Cerebellar nuclear complex (tissue), 1 donor: ENCODE measurements at regions not wholly inside any gene's neighbourhood (a gene's known extent, or its start where the extent isn't known, plus 50 kb on each side); places are given as distances from the start of the nearest gene placed in this dataset.
"Not testable (repeated sequence)": the region's sequence is repeated elsewhere in the genome, so short reads cannot be mapped to it uniquely, and the experiment has no call there.

Source experiments
- DNase-seq, 2 experiments: peaks; one replicate each; lab custom pipeline; 2025; lab: John Stamatoyannopoulos, UW

DNA sequence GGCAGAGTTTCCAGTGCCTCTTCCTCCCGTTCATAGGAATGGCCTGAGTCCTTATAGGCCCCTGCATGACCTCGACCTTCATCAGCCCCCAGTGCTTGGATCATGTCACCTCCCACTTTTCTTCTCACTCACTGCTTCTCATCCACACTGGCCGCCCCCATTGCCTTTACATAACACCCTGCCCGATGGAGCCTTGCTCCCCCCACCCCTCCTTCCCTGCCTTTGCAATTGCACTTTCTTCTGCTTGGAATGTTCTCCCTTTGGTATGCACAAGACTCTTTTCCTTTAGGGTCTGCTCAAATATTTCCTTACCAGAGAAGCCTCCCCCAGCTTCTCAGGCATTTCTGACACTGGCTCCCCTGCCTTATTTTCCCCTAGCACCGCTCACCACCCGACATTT lies 125.2 kb upstream of the KCNJ6 start:
- DNase-seq, result no peak

DNA sequence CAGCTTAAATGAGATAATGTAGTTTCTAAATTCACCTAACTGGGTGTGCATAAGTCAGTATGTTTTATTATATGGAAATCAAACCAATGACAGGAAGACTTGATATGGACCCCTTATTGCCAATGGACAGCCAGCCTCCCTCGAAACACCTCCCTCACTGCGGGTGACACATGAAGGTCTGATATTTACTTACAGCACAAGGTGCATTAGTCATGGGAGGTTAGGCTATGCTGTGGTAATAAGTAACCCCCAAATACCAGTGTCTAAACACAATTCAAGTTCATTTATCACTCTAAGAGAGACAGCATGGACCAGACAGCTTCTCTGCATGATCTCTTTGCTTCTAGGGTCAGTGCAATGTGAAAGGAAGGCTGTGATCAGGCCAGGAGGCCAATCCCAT lies 126.0 kb upstream of the KCNJ6 start:
- DNase-seq, result no peak

DNA sequence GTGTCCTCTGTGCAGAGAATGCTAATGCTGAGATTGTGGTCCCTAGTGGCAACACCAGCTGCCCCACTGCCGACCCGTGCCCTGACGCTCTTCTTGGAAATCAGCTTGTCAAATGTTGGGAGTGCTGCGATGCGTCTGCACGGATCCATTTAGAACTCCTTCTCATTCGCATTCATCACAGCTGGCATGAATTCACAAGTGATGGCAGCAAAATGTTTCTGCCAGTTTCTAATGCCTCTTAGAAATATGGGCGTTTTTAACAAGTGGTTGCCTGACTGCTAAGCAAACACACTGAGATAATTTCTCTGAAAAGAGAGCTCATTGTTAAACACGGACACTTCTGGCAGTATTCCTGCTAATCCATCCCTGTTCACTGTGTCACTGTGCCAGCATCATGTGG lies 131.9 kb upstream of the KCNJ6 start:
- no peak for DNase-seq

- DNase-seq, result no peak
These were observed 138.1 kb upstream of the KCNJ6 start for GRCh38 chr21:38054334-38054733.

DNA sequence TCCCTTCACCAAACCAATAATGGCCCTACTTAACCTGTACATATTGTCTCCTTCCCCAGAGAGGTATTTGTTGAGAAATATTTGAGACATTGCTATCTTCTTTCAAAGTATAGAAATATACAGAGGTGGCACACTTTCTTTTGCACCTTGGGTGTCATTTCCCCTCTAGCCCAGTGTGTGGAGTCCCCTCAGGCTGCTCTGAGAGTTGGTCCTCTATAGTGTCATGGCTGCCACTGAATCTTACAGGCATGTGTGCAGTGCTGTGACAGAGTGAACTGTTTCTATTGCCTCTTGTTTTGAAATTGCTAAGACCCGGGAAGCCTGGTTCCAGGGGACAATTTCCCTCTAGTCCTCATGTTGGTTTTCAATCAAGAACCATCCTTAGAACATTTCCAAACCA lies 140.2 kb upstream of the KCNJ6 start:
- no peak for DNase-seq

DNA sequence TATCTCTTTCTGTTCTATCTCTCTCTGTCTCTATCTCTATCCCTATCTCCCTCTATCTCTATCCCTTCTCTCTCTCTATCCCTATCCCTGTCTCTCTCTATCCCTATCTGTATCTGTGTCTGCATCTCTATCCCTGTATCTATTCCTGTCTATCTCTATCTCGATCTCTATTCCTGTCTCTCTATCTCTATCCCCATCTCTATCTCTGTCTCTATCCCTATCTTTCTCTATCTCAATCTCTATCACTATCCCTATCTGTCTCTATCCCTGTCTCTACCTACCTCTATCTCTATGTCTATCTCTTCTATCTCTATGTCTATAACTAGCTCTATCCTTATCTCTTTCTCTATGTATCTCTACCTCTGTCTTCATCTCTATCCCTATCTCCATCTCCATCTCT lies 141.4 kb upstream of the KCNJ6 start:
- DNase-seq, result no peak

- no peak for DNase-seq
These were observed 144.3 kb upstream of the KCNJ6 start for GRCh38 chr21:38060533-38060932.

GRCh38 chr21:38067086-38067739 lies 151.0 kb upstream of the KCNJ6 start:
- DNase-seq, result no peak

- DNase-seq, result no peak
These were observed 156.2 kb upstream of the KCNJ6 start for GRCh38 chr21:38072489-38072888.

DNA sequence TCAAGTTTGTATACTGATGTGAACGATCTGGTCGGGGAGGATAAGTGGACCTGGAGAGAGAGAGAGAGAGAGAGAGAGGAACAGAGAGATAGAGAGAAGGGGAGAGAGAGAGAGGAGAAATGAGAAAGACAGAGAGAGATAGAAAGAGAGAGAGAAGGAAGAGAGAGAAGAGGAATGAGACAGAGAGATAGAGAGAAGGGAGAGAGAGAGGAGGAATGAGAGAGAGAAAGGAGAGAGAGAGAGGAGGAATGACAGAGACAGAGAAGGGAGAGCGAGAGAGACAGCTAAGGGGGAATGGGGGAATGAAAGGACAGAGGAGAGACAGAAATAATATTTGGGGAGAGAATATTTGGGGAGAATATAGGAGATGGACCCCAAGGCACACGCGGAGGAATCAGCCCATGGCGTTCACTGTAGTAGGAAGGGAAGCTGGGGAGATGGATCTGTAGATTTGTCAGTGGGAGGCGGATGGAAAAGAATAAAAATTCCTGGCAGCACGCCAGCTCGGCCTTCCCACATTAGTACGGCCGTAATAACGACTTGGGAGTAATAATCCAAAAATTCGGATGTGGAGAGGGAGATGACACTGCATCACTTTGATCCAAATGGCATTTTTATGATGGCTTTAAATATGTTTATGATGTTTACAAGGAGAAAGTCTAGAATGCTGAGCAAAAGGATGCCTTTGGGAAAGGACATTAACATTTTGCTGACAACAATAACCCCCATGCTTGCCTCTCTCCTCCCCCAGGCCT lies 159.8 kb upstream of the KCNJ6 start:
- no peak for DNase-seq

DNA sequence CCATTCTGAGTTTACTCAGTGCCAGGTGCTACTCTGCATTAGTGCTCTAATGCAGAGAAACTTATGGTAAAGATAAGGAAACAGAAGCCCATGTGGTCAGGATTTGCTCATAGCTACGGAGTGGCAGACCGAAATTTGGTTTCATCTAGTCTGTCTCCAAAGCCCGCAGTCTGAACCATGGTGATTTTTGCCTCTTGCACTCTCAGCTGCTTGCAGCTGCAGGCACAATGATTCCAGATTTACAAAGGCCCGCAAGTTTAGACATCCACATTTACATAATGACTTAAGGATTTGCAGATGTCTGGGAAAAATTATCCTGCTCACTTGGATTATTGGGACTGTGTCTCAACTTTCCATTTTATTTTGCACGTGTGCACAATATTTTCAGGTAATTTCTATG lies 161.3 kb upstream of the KCNJ6 start:
- no peak for DNase-seq

GRCh38 chr21:38080888-38081287 lies 164.6 kb upstream of the KCNJ6 start:
- DNase-seq, result no peak

DNA sequence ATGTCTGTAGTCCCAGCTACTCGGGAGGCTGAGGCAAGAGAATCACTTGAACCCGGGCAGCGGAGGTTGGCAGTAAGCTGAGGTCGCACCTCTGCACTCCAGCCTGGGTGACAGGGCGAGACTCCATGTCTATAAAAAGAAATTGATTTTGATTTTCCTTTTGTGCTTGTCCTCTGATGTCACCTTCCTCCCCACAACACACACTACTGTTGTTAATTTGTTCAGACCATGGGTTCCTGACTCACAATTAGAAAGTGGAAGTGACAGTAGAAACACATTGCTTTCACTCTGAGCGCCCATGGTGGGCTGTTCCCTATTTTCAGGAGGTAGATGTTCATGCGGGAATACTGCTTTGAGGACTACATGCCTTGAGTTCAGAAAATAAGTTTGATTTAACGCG lies 165.5 kb upstream of the KCNJ6 start:
- no peak for DNase-seq

GRCh38 chr21:38082936-38083485 lies 166.8 kb upstream of the KCNJ6 start:
- no peak for DNase-seq

DNA sequence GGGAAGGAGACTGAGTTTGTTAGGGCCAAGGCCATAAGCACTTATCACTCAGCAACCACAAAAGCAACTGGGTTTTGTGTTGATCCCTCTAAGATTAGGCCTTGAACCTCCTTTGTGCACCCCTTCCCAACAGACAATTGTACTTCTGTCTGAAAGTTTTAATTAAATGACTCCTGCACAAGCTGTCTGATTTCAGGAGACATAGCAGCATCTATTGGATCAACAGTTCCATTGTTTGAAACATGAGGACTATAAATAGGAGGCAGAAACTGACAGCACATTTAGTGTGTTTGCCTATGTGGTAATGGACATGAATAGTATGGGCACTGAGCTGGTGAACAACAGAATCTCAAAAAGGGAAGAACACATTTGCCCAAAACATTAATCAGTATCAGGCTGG lies 167.3 kb upstream of the KCNJ6 start:
- DNase-seq, result no peak

DNA sequence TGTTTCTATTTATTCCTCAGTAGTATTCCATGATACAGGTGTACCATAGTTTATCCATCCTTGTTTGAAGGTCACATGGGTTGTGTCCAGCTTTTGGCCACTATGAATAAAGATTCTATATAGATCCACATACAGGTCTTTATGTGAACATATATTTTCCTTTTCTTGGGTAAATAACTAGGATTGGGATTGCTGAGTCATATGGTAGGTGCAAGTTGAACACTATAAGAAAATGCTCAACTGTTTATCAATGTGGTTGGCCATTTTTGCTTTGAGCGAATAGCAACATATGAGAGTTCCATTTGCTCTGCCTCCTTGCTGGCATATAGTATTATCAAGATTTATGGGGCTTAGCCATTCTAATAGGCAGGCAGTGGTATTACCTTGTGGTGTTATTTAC lies 170.2 kb upstream of the KCNJ15 start:
- DNase-seq, result no peak

- no peak for DNase-seq
These were observed 167.7 kb upstream of the KCNJ15 start for GRCh38 chr21:38088916-38089762.

GRCh38 chr21:38089763-38090046 lies 167.1 kb upstream of the KCNJ15 start:
- no peak for DNase-seq

DNA sequence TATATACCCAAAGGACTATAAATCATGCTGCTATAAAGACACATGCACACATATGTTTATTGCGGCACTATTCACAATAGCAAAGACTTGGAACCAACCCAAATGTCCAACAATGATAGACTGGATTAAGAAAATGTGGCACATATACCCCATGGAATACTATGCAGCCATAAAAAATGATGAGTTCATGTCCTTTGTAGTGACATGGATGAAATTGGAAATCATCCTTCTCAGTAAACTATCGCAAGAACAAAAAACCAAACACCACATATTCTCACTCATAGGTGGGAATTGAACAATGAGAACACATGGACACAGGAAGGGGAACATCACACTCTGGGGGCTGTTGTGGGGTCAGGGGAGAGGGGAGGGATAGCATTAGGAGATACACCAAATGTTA lies 165.7 kb upstream of the KCNJ15 start:
- not testable (repeated sequence) for DNase-seq

DNA sequence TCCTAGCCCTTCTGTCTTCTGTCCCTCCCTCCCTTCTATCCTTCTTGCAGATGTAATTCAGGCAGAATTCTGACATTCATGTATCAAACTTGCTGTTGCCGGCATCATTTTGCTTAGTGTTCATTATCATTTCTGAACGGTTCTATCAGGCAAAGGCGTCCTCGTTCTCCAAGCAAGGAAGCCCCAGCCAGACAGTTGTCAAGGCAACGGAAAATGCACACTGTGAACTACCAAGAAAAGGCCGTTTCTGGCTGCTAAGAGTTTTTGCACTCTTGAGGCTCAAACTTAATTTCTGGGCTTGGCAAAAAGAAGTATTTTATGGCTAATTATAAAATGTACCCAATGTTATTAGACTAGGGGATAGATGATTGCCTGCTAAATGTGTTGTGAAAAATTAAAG lies 164.7 kb upstream of the KCNJ15 start:
- DNase-seq, result no peak

- no peak for DNase-seq
These were observed 161.6 kb upstream of the KCNJ15 start for GRCh38 chr21:38095220-38095619.

DNA sequence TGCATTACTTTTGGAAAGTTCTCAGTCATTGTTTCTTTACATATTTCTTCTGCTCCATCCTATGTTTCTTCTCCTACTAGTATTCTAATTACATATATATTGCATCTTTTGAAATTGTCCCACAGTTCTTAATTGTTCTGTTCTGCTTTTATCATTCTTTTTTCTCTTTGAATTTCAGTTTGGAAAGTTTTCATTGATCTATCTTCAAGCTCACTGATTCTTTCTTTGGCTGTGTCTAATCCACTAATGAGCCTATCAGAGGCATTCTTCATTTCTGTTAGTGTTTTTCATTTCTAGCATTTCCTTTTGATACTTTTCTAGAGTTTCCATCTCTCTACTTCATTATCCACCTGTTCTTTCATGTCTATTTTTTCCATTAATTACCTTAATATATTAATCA lies 159.0 kb upstream of the KCNJ15 start:
- DNase-seq, result no peak

- DNase-seq, result no peak
These were observed 144.5 kb upstream of the KCNJ15 start for GRCh38 chr21:38112219-38112789.
